Kidney (tissue), 13 donors: ENCODE measurements at regions not wholly inside any gene's neighbourhood (a gene's known extent, or its start where the extent isn't known, plus 50 kb on each side); places are given as distances from the start of the nearest gene placed in this dataset.

Experiments
- DNase-seq, 5 donors: peaks; one replicate each; pipeline ENCODE4 v3.0.0-alpha.2; 2013 to 2020
- FAIRE-seq: peaks from 2 replicates; lab custom pipeline; 2012; peaks lifted over from hg19 to GRCh38; lab: Jason Lieb, UNC
- H3K27ac ChIP-seq, 2 donors: one replicate each; pipeline ENCODE4 v1.7.0; 2013; ENCODE audit warnings: low read depth in 2 of 2, low read length in 2 of 2, inconsistent platforms in 1 of 2
- H3K27me3 ChIP-seq: one replicate; pipeline ENCODE4 v1.7.1; 2013; ENCODE audit warnings: low read length, inconsistent platforms; ENCODE audit not compliant: control insufficient read depth, insufficient read depth
- H3K36me3 ChIP-seq, 3 donors: one replicate each; pipeline versions ENCODE4 v1.7.0 to v1.7.1; 2013; ENCODE audit warnings: low read length in 3 of 3, control low read depth in 1 of 3, inconsistent platforms in 1 of 3; ENCODE audit not compliant: insufficient read depth in 3 of 3, control insufficient read depth in 2 of 3
- H3K4me1 ChIP-seq, 3 donors: one replicate each; pipeline versions ENCODE4 v1.7.0 to v1.7.1; 2013; ENCODE audit warnings: low read length in 3 of 3, inconsistent platforms in 1 of 3, low read depth in 1 of 3; ENCODE audit not compliant: control insufficient read depth in 2 of 3, insufficient read depth in 2 of 3
- H3K4me3 ChIP-seq, 3 donors: one replicate each; pipeline versions ENCODE4 v1.7.0 to v1.8.1; 2013; ENCODE audit warnings: low read length in 3 of 3, control low read depth in 1 of 3, inconsistent platforms in 1 of 3
- H3K9ac ChIP-seq, 3 donors: one replicate each; pipeline versions ENCODE4 v1.7.0 to v1.7.1; 2013; ENCODE audit warnings: low read length in 3 of 3, control low read depth in 1 of 3, inconsistent platforms in 1 of 3
- H3K9me3 ChIP-seq, 3 donors: one replicate each; pipeline versions ENCODE4 v1.7.0 to v1.7.1; 2013; ENCODE audit warnings: low read length in 3 of 3, control low read depth in 1 of 3, inconsistent platforms in 1 of 3; ENCODE audit not compliant: control insufficient read depth in 2 of 3, insufficient read depth in 1 of 3
- CTCF ChIP-seq: IDR thresholded peaks from 3 replicates; pipeline ENCODE4 v1.5.1; 2012; ENCODE audit warnings: mild to moderate bottlenecking, moderate library complexity, borderline replicate concordance; ENCODE audit not compliant: insufficient read depth; ENCODE audit errors: extremely low read depth
- intact Hi-C: fragments of 100-400 bp; cut with DNase I; formaldehyde crosslinking; loops from one replicate; pipeline ENCODE4 v1.11.1; 2022
- donor health status: control.
- donor health status: control.
- donor health status: control.
- donor health status: control.
- donor health status: control.
- donor health status: DM: yes; HTN: yes; CAD: no.
- donor health status: Normal renal cell carcinoma (clear cell type).

- Histone ChIP-seq H3K36me3 (no peaks in the 10 kb centered on the region), H3K27me3 (no peaks in the 10 kb centered on the region), H3K9me3 (no peaks in the 10 kb centered on the region), H3K9ac (no peak overlapping the region), H3K27ac (no peak overlapping the region), H3K4me1 (no peaks in the 10 kb centered on the region), H3K4me3 (no peak overlapping the region)
- DNase-seq (no peak), FAIRE-seq (no peak)
- intact Hi-C loops = no loop called here
- no peak for TF ChIP-seq CTCF
Observed at GRCh38 chr13:79874396-79875360, 393.7 kb downstream of the NDFIP2 start.

GRCh38 chr13:79871594-79871993 lies 390.6 kb downstream of the NDFIP2 start:
- H3K36me3 ChIP-seq = no peaks in the 10 kb centered on the region
- no peaks in the 10 kb centered on the region for H3K4me1 ChIP-seq
- intact Hi-C loops = no loop called here
- no peaks in the 10 kb centered on the region for H3K9me3 ChIP-seq
- FAIRE-seq = no peak
- H3K4me3 ChIP-seq = no peak overlapping the region
- no peak overlapping the region for H3K27ac ChIP-seq
- no peak for DNase-seq
- no peaks in the 10 kb centered on the region for H3K27me3 ChIP-seq
- TF ChIP-seq CTCF = no peak
- H3K9ac ChIP-seq = no peak overlapping the region

GRCh38 chr13:79870766-79871165 lies 389.8 kb downstream of the NDFIP2 start:
- Histone ChIP-seq H3K9ac (no peak overlapping the region), H3K9me3 (no peaks in the 10 kb centered on the region), H3K36me3 (no peaks in the 10 kb centered on the region), H3K27ac (no peak overlapping the region), H3K27me3 (no peaks in the 10 kb centered on the region), H3K4me3 (no peak overlapping the region), H3K4me1 (no peaks in the 10 kb centered on the region)
- intact Hi-C loops = no loop called here
- FAIRE-seq (no peak), DNase-seq (no peak)
- no peak for TF ChIP-seq CTCF
